ENCODE measurements at regions not wholly inside any gene's neighbourhood (a gene's known extent, or its start where the extent isn't known, plus 50 kb on each side); places are given as distances from the start of the nearest gene placed in this dataset.

GRCh38 chr11:32531528-32531927 lies 52.1 kb upstream of the EIF3M start:
- DNase-seq (ENCODE audit: low spot score): no peak

DNA sequence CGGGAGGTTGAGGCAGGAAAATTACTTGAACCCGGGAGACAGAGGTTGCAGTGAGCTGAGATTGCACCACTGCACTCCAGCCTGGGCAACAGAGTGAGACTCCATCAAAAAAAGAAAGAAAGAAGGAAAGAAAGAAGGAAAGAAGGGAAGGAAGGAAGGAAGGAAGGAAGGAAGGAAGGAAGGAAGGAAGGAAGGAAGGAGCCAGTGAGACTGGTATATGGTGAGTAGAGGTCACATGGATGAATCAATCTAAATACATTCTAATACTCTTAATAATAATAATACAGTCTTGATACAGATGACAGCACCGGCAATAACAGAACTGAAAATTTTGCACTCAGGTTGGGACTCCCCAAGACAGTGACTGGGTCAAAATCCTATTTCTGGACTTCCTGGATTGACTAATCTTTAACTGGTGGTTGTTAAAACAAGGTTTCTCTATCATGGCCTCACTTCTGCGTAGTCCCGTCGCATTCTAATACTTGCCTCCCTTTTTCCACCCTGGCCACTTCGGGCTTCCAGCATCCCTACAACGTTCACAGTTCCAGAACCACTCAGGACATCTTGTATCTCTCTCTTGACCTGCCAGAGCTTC lies 53.5 kb upstream of the EIF3M start:
- DNase-seq (ENCODE audit: low spot score): no peak

DNA sequence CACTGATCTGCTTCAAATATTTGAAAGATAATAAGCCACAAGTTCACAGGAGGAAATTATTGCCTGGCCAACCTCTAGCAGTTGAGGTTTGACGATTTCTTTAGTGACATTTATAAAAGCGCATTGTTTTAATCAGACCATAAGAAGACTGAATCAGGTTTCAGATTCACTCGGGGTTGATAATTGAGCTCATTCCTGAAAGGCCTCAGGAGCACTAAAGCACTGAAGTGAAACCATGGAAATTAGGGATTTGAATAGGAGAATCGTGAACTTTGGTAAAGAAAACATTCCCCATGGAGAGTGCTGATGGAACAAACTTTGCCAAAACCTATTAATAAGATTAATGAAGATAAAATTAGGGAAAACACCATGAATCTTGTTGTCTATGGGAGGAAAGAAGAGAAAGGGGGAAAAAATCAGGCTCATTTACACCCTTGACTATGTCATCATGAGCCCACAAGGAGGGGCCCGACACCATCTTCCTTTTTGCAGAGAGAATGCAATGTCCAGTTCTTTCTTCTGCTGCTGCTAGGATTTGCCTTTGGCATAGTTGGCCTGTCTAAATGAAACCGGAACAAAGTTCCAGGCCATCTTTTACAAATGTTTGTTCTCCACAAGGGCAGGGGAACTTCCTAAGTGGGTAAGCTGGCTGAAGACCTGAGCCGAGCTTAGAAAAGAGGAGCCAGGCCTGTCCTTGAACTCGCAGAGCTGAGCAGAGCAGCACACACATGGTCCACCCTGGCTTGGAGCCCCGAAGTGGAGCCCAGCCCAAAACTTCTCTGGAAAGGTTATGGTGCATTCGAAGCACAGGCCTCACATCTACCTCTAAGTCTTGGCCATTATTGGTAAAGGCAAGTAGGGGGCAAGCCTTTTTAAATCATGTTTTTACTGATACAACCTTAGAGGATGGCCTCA lies 56.1 kb upstream of the EIF3M start:
- DNase-seq (ENCODE audit: low spot score): no peak

DNA sequence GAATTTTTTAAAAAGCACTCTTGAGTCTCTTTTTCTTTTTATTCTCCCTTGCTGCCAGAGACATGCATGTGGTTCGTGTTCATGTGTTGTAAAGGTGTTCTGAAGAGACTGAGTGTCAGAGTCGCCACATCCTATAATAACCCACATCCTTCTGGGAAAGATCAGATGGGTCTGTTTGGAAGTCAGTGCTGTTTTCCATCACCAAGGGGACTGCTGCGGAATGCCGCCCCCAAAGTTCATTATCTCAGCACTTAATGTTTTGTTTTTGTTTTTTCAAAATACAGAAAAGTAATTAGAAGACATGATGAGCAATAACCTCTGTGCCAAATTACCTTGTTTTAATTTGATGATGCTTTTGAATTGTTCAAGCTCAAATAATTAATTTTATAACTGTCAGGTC lies 56.9 kb upstream of the EIF3M start:
- DNase-seq (ENCODE audit: low spot score): no peak

GRCh38 chr11:32511926-32512325 lies 71.7 kb upstream of the EIF3M start:
- no peak for DNase-seq (ENCODE audit: low spot score)

DNA sequence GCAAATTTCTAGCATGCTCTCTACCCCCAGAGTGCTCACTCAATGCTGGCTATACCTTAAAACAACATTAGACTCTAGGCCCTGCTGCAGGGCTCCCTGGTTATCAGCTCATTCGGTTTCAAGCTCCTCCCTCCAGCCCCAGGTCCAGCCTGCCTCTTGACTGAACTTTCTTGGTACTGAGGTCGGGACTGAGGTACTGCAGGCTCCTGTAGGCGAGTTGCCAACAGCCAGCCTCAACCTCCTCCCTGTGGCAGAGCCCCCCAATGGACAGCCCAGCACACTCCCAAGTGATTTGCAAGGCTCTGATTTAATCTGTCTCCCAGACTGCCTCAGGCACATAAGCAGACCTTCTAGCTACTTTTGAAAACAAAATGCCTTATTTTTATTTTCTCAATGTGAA lies 73.6 kb upstream of the EIF3M start:
- no peak for DNase-seq (ENCODE audit: low spot score)

GRCh38 chr11:32508780-32509179 lies 73.4 kb upstream of the WT1 start:
- no peak for DNase-seq (ENCODE audit: low spot score)

- no peak for DNase-seq (ENCODE audit: low spot score)
These were observed 64.7 kb upstream of the WT1 start for GRCh38 chr11:32500001-32500400.

DNA sequence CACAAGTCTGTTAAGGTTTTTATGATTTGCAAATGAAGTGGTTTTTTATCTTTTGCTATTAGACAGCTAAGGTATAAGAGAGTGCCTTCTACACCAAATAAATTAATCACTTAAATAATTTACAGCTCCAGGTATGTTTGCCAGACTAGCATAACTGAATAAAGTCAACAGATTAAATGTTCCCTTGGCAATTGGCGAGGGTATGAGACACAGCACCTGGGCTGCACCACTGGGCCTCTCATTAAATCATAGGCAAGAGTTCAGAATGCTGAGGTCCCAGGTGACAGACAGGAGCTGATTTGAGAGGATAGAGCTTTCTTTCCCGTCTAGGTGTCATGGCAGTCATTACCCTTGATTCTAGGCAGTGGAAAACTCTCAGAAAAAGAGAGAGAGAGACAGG lies 62.6 kb upstream of the WT1 start:
- DNase-seq (ENCODE audit: low spot score): no peak

GRCh38 chr11:32494629-32495028 lies 59.3 kb upstream of the WT1 start:
- no peak for DNase-seq (ENCODE audit: low spot score)

GRCh38 chr11:32489464-32489863 lies 54.1 kb upstream of the WT1 start:
- no peak for DNase-seq (ENCODE audit: low spot score)

- peak; percentile 23 for DNase-seq (ENCODE audit: low spot score)
These were observed 51.9 kb upstream of the WT1 start for GRCh38 chr11:32487270-32487669.

DNA sequence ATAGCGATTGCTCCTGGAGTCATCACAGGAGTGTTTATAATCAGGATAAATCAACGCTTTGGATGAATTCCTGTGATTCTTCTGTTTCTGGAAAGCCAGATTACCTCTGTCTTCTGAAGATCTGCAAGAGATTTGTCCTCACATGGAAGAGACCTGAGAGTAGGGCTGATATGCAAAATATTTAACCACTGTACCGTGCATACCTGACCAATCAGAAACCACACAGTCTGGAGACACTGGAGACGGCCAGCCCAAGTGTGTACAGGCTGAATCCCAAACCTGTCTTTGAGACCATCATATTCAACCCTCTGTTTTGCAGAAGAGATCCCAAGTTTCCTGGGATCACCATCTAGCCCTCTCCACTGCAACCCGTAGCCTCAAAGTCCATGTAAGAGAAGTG lies 50.4 kb upstream of the WT1 start:
- no peak for DNase-seq (ENCODE audit: low spot score)
